ENCODE measurements at regions not wholly inside any gene's neighbourhood (a gene's known extent, or its start where the extent isn't known, plus 50 kb on each side); places are given as distances from the start of the nearest gene placed in this dataset.

DNA sequence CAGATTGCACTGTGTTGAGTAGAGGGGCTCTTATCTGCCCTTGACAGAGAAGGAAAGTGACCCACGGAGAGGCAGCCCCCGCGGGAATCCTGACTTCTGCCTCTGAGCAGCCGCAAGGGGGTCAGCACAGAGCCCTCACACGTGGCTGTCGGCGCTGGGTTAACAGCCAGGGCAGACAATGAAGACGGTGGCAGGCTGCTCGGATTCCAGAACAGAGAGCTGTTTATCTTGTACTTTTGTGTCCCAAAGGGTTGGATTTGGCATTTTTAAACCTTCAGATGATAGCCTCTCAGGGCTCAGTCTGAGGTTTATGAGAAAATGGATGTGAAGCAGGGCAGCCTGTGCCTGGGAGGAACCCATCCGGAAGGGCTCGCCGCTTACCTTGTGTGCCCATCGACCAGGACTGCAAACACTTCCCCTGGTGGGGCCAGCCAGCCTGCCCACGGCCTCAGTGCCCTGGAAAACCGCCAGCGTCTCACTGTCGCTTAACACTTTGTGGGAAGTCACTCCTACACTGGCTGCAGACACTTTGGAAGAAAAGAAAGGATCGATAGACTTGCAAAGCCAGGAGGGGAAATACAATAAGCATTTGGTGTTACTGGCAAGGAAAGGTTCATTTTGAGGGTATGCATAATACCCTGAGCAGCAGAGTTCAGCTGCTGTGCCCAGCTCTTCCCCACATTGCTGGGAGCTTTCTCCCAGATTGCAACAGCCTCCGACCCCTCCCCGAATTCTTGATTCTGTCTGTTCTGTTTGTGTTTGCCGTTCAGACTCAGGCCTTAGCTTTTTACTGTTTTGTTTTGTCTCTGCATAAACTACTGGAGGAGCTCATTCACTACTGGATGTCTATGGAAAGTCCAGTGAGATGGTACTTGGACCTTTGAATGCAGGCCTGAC lies 325.3 kb upstream of the MYT1L start:
- H2BK15ac ChIP-seq (replicated peaks; ENCODE audit: low read depth) = no peak overlapping the region
- WGBS (ENCODE audit: extremely low coverage, insufficient coverage, low lambda C conversion rate) = no CpG with 5 or more reads among the region's 21 CpGs
- no peak overlapping the region for H3K9ac ChIP-seq (ENCODE audit: low read length)
- H4K5ac ChIP-seq (ENCODE audit: low read length) = no peak overlapping the region
- no peak for DNase-seq
- H3K27me3 ChIP-seq (ENCODE audit: insufficient read depth, low read length, poor library complexity) = no peaks in the 10 kb centered on the region
- H3K4me2 ChIP-seq (ENCODE audit: low read length) = no peak overlapping the region
- no peak overlapping the region for H3K4ac ChIP-seq (ENCODE audit: low read depth, low read length)
- H3K27ac ChIP-seq (ENCODE audit: low read depth, low read length) = no peak overlapping the region
- no peak overlapping the region for H3K23ac ChIP-seq (ENCODE audit: low read length)
- no peaks in the 10 kb centered on the region for H3K36me3 ChIP-seq (ENCODE audit: control insufficient read depth, insufficient read depth, low read length)
- no peak overlapping the region for H2BK120ac ChIP-seq (ENCODE audit: low read depth, low read length)
- no peak overlapping the region for H2BK5ac ChIP-seq (ENCODE audit: low read length)
- H2AK5ac ChIP-seq (ENCODE audit: low read length) = no peak overlapping the region
- H3K18ac ChIP-seq (ENCODE audit: low read length) = no peak overlapping the region
- no peaks in the 10 kb centered on the region for H3K4me1 ChIP-seq (ENCODE audit: control insufficient read depth, low read depth, low read length)
- no peak overlapping the region for H3K4me3 ChIP-seq (ENCODE audit: low read length)
- no peak overlapping the region for H3K56ac ChIP-seq (ENCODE audit: low read length)
- no peaks in the 10 kb centered on the region for H3K79me2 ChIP-seq (ENCODE audit: control insufficient read depth, insufficient read depth, low read length)
- no peaks in the 10 kb centered on the region for H3K79me1 ChIP-seq (ENCODE audit: low read length)
- H4K8ac ChIP-seq (ENCODE audit: low read depth, low read length) = no peak overlapping the region

GRCh38 chr2:2655453-2656114 lies 324.5 kb upstream of the MYT1L start:
- Histone ChIP-seq H2AK5ac (ENCODE audit: low read length) (no peak overlapping the region), H3K36me3 (ENCODE audit: control insufficient read depth, insufficient read depth, low read length) (no peaks in the 10 kb centered on the region), H3K4me2 (ENCODE audit: low read length) (no peak overlapping the region), H4K8ac (ENCODE audit: low read depth, low read length) (no peak overlapping the region), H3K56ac (ENCODE audit: low read length) (no peak overlapping the region), H2BK15ac (replicated peaks; ENCODE audit: low read depth) (no peak overlapping the region), H3K4me3 (ENCODE audit: low read length) (no peak overlapping the region), H3K79me2 (ENCODE audit: control insufficient read depth, insufficient read depth, low read length) (no peaks in the 10 kb centered on the region), H3K4ac (ENCODE audit: low read depth, low read length) (no peak overlapping the region), H3K27me3 (ENCODE audit: insufficient read depth, low read length, poor library complexity) (no peaks in the 10 kb centered on the region), H3K18ac (ENCODE audit: low read length) (no peak overlapping the region), H3K23ac (ENCODE audit: low read length) (no peak overlapping the region), H2BK120ac (ENCODE audit: low read depth, low read length) (no peak overlapping the region), H2BK5ac (ENCODE audit: low read length) (no peak overlapping the region), H3K79me1 (ENCODE audit: low read length) (no peaks in the 10 kb centered on the region), H3K27ac (ENCODE audit: low read depth, low read length) (no peak overlapping the region), H3K9ac (ENCODE audit: low read length) (no peak overlapping the region), H3K4me1 (ENCODE audit: control insufficient read depth, low read depth, low read length) (no peaks in the 10 kb centered on the region), H4K5ac (ENCODE audit: low read length) (no peak overlapping the region)
- DNase-seq = no peak
- no CpG with 5 or more reads among the region's 8 CpGs for WGBS (ENCODE audit: extremely low coverage, insufficient coverage, low lambda C conversion rate)

DNA sequence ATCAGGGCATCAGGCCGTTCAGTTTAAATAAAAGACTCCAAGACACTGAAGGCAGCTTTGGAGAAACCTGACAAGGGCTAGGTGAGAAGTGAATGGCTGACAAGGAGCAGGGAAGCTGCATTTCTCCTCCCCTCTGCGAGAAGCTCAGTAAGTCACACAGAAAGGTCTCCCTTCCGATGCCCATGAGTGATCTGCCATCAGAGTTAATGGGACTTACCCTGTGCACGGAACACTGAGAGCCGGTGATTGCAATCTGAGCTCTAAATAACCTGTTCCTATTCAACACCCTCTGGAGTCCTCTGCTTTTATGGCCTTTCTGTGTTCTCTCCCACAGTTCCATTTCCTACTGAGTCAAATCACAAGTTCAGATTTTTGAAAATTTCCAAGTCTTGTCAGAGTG lies 322.2 kb upstream of the MYT1L start:
- H3K27me3 ChIP-seq (ENCODE audit: insufficient read depth, low read length, poor library complexity) = no peaks in the 10 kb centered on the region
- H2BK120ac ChIP-seq (ENCODE audit: low read depth, low read length) = no peak overlapping the region
- no peak overlapping the region for H3K23ac ChIP-seq (ENCODE audit: low read length)
- H3K4me2 ChIP-seq (ENCODE audit: low read length) = no peak overlapping the region
- H3K56ac ChIP-seq (ENCODE audit: low read length) = no peak overlapping the region
- H4K5ac ChIP-seq (ENCODE audit: low read length) = no peak overlapping the region
- no peak overlapping the region for H3K4ac ChIP-seq (ENCODE audit: low read depth, low read length)
- H2AK5ac ChIP-seq (ENCODE audit: low read length) = no peak overlapping the region
- WGBS (ENCODE audit: extremely low coverage, insufficient coverage, low lambda C conversion rate) = no CpG with 5 or more reads among the region's 5 CpGs
- no peak overlapping the region for H3K27ac ChIP-seq (ENCODE audit: low read depth, low read length)
- no peak overlapping the region for H2BK5ac ChIP-seq (ENCODE audit: low read length)
- H3K4me1 ChIP-seq (ENCODE audit: control insufficient read depth, low read depth, low read length) = no peaks in the 10 kb centered on the region
- H3K18ac ChIP-seq (ENCODE audit: low read length) = no peak overlapping the region
- no peak overlapping the region for H4K8ac ChIP-seq (ENCODE audit: low read depth, low read length)
- DNase-seq = no peak
- no peaks in the 10 kb centered on the region for H3K79me2 ChIP-seq (ENCODE audit: control insufficient read depth, insufficient read depth, low read length)
- H3K79me1 ChIP-seq (ENCODE audit: low read length) = no peaks in the 10 kb centered on the region
- H3K36me3 ChIP-seq (ENCODE audit: control insufficient read depth, insufficient read depth, low read length) = no peaks in the 10 kb centered on the region
- no peak overlapping the region for H3K9ac ChIP-seq (ENCODE audit: low read length)
- no peak overlapping the region for H2BK15ac ChIP-seq (replicated peaks; ENCODE audit: low read depth)
- no peak overlapping the region for H3K4me3 ChIP-seq (ENCODE audit: low read length)

- Histone ChIP-seq H2BK120ac (ENCODE audit: low read depth, low read length) (no peak overlapping the region), H3K4me3 (ENCODE audit: low read length) (no peak overlapping the region), H4K5ac (ENCODE audit: low read length) (no peak overlapping the region), H2BK15ac (replicated peaks; ENCODE audit: low read depth) (no peak overlapping the region), H3K4ac (ENCODE audit: low read depth, low read length) (no peak overlapping the region), H3K4me1 (ENCODE audit: control insufficient read depth, low read depth, low read length) (no peaks in the 10 kb centered on the region), H3K9ac (ENCODE audit: low read length) (no peak overlapping the region), H3K36me3 (ENCODE audit: control insufficient read depth, insufficient read depth, low read length) (no peaks in the 10 kb centered on the region), H3K4me2 (ENCODE audit: low read length) (no peak overlapping the region), H3K27me3 (ENCODE audit: insufficient read depth, low read length, poor library complexity) (no peaks in the 10 kb centered on the region), H4K8ac (ENCODE audit: low read depth, low read length) (no peak overlapping the region), H3K79me2 (ENCODE audit: control insufficient read depth, insufficient read depth, low read length) (no peaks in the 10 kb centered on the region), H2AK5ac (ENCODE audit: low read length) (no peak overlapping the region), H3K18ac (ENCODE audit: low read length) (no peak overlapping the region), H3K23ac (ENCODE audit: low read length) (no peak overlapping the region), H2BK5ac (ENCODE audit: low read length) (no peak overlapping the region), H3K27ac (ENCODE audit: low read depth, low read length) (no peak overlapping the region), H3K79me1 (ENCODE audit: low read length) (no peaks in the 10 kb centered on the region), H3K56ac (ENCODE audit: low read length) (no peak overlapping the region)
- no peak for DNase-seq
- WGBS (ENCODE audit: extremely low coverage, insufficient coverage, low lambda C conversion rate) = no CpG with 5 or more reads among the region's 20 CpGs
These were observed 319.7 kb upstream of the MYT1L start for GRCh38 chr2:2650608-2651375.

DNA sequence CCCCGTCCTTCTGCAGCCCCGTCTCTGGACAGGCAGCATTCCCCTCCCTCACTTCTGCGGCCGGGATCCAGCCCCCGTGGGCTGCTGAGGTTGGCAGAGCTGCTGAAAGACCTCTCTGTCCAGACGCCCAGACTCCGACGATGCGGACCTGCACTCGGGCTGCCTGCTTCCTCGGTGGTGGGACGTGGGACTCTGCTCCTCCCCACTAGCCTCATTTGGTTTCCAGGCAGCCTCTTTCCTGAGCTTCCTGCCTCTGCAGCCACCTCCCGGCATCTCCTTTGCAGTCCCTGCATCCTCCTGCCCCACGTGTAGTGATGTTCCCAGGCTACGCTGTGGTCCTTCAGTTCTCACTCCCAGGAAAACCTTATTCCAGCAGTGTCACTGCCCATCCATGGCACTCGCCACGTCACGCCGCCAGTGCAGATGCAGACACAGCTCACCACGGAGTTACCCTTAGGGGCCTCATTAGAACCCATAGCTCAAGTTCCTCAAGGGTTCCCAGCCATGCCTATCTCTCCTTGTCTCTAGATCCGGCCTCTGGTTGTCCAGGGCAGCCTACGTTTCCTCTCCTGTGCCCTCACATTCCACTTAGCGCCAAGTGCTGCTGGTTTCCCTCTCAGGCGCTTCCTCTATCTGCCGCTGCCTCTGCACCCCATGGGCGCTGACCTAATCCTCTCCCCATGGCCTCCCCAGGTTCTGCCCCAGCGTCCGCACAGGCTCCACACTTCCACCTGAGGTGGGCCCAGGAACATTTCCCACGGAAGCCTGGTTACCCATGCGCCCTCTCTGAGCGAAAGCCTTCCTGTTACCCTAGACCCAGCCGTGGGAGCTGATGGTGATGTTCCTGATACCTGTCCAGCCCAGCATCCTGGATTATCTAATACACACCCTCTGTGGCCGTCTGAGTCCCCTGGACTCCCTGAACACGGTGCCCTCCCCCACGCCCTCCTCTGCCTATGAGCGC lies 318.3 kb upstream of the MYT1L start:
- Histone ChIP-seq H3K79me2 (ENCODE audit: control insufficient read depth, insufficient read depth, low read length) (no peaks in the 10 kb centered on the region), H3K56ac (ENCODE audit: low read length) (no peak overlapping the region), H2BK120ac (ENCODE audit: low read depth, low read length) (no peak overlapping the region), H3K23ac (ENCODE audit: low read length) (no peak overlapping the region), H3K27me3 (ENCODE audit: insufficient read depth, low read length, poor library complexity) (no peaks in the 10 kb centered on the region), H2AK5ac (ENCODE audit: low read length) (no peak overlapping the region), H3K9ac (ENCODE audit: low read length) (no peak overlapping the region), H2BK5ac (ENCODE audit: low read length) (no peak overlapping the region), H3K4me3 (ENCODE audit: low read length) (no peak overlapping the region), H3K27ac (ENCODE audit: low read depth, low read length) (no peak overlapping the region), H3K4me1 (ENCODE audit: control insufficient read depth, low read depth, low read length) (no peaks in the 10 kb centered on the region), H3K79me1 (ENCODE audit: low read length) (no peaks in the 10 kb centered on the region), H3K4ac (ENCODE audit: low read depth, low read length) (no peak overlapping the region), H3K4me2 (ENCODE audit: low read length) (no peak overlapping the region), H3K18ac (ENCODE audit: low read length) (no peak overlapping the region), H2BK15ac (replicated peaks; ENCODE audit: low read depth) (no peak overlapping the region), H4K5ac (ENCODE audit: low read length) (no peak overlapping the region), H3K36me3 (ENCODE audit: control insufficient read depth, insufficient read depth, low read length) (no peaks in the 10 kb centered on the region), H4K8ac (ENCODE audit: low read depth, low read length) (no peak overlapping the region)
- DNase-seq = no peak
- WGBS (ENCODE audit: extremely low coverage, insufficient coverage, low lambda C conversion rate) = no CpG with 5 or more reads among the region's 36 CpGs

Data from mesendoderm (in vitro differentiated cells).